ENCODE measurements at regions not wholly inside any gene's neighbourhood (a gene's known extent, or its start where the extent isn't known, plus 50 kb on each side); places are given as distances from the start of the nearest gene placed in this dataset.

- DNase-seq (ENCODE audit: low read depth): no peak
Measured at GRCh38 chr18:54716586-54716985, 111.7 kb upstream of the RAB27B start.

GRCh38 chr18:54717673-54718407, 110.4 kb upstream of the RAB27B start:
- DNase-seq (ENCODE audit: low read depth): peak; percentile 37

GRCh38 chr18:54718408-54718773, 109.9 kb upstream of the RAB27B start:
- DNase-seq (ENCODE audit: low read depth): no peak

- no peak for DNase-seq (ENCODE audit: low read depth)
Measured at GRCh38 chr18:54720620-54721019, 107.7 kb upstream of the RAB27B start.

- DNase-seq (ENCODE audit: low read depth): no peak
Measured at GRCh38 chr18:54726143-54726542, 102.1 kb upstream of the RAB27B start.

GRCh38 chr18:54734059-54734458, 94.2 kb upstream of the RAB27B start:
- DNase-seq (ENCODE audit: low read depth): peak; percentile 87

- no peak for DNase-seq (ENCODE audit: low read depth)
Measured at GRCh38 chr18:54736981-54737380, 91.3 kb upstream of the RAB27B start.

- no peak for DNase-seq (ENCODE audit: low read depth)
Measured at GRCh38 chr18:54737986-54738385, 90.3 kb upstream of the RAB27B start.

GRCh38 chr18:54739476-54739875, 88.8 kb upstream of the RAB27B start:
- DNase-seq (ENCODE audit: low read depth): no peak

- no peak for DNase-seq (ENCODE audit: low read depth)
Measured at GRCh38 chr18:54740136-54740846, 88.0 kb upstream of the RAB27B start.

- no peak for DNase-seq (ENCODE audit: low read depth)
Measured at GRCh38 chr18:54742120-54742519, 86.2 kb upstream of the RAB27B start.

GRCh38 chr18:54742659-54743604, 85.3 kb upstream of the RAB27B start:
- DNase-seq (ENCODE audit: low read depth): peak; percentile 87

- no peak for DNase-seq (ENCODE audit: low read depth)
Measured at GRCh38 chr18:54743605-54743995, 84.7 kb upstream of the RAB27B start.

- no peak for DNase-seq (ENCODE audit: low read depth)
Measured at GRCh38 chr18:54749291-54749690, 79.0 kb upstream of the RAB27B start.

- no peak for DNase-seq (ENCODE audit: low read depth)
Measured at GRCh38 chr18:54750350-54750749, 77.9 kb upstream of the RAB27B start.

- DNase-seq (ENCODE audit: low read depth): no peak
Measured at GRCh38 chr18:54752185-54752584, 76.1 kb upstream of the RAB27B start.

GRCh38 chr18:54755456-54755855, 72.8 kb upstream of the RAB27B start:
- no peak for DNase-seq (ENCODE audit: low read depth)

- DNase-seq (ENCODE audit: low read depth): no peak
Measured at GRCh38 chr18:54762386-54762785, 65.9 kb upstream of the RAB27B start.

- DNase-seq (ENCODE audit: low read depth): no peak
Measured at GRCh38 chr18:54764786-54765185, 63.5 kb upstream of the RAB27B start.

GRCh38 chr18:54765636-54766375, 62.5 kb upstream of the RAB27B start:
- DNase-seq (ENCODE audit: low read depth): no peak

- no peak for DNase-seq (ENCODE audit: low read depth)
Measured at GRCh38 chr18:54766634-54767033, 61.6 kb upstream of the RAB27B start.

All from myocyte (in vitro differentiated cells).